Fibroblast of skin of left biceps (primary cell): ENCODE measurements at regions not wholly inside any gene's neighbourhood (a gene's known extent, or its start where the extent isn't known, plus 50 kb on each side); places are given as distances from the start of the nearest gene placed in this dataset.

Experiments
- DNase-seq, 2 experiments: peaks; one replicate each; pipeline ENCODE4 v3.0.0-alpha.2; 2013; ENCODE audit warnings: low read depth in 2 of 2

DNA sequence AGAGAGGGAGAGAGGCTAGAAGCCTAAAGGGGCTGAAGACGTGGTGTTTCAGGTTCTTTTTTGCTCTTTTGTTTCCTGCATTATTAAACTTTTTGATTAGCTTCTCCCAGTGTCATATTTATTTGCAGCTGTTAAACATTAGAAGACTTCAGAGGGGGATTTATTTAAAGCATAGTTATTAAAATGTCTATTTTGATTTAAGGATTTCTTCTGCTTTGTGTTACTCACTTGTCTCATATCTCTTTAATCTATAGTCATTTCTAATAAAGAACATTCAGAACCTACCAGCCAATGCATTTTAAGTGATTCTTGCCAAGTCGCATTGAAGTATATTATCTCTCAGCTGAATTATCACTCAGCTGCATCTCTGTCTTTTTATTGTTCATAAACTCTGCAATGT, 152.0 kb upstream of the DYRK2 start:
- no peak for DNase-seq

DNA sequence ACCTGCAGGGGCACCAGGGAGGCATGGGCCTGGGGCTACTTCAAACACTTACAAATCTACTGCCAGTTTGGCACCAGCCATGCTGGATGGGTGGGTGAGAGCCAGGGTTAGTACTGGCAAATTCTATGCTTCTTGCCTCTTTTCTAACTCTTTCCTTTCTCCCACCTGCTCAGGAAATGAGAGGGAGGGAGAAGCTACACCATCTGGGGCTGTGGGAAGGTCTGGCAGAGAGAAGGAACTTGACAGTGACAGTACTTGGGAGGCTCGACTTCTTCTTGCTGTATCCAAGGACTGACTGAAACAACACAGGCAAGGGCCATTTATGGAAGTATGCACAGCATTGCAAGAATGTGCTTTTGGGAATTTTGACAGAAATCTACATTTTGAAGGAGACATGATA, 149.6 kb upstream of the DYRK2 start:
- no peak for DNase-seq

GRCh38 chr12:67501362-67501761, 147.2 kb upstream of the DYRK2 start:
- DNase-seq = no peak

GRCh38 chr12:67504026-67504425, 144.5 kb upstream of the DYRK2 start:
- DNase-seq = no peak

- DNase-seq = no peak
Measured at GRCh38 chr12:67506739-67507138, 141.8 kb upstream of the DYRK2 start.

GRCh38 chr12:67508830-67509229, 139.7 kb upstream of the DYRK2 start:
- DNase-seq = no peak

DNA sequence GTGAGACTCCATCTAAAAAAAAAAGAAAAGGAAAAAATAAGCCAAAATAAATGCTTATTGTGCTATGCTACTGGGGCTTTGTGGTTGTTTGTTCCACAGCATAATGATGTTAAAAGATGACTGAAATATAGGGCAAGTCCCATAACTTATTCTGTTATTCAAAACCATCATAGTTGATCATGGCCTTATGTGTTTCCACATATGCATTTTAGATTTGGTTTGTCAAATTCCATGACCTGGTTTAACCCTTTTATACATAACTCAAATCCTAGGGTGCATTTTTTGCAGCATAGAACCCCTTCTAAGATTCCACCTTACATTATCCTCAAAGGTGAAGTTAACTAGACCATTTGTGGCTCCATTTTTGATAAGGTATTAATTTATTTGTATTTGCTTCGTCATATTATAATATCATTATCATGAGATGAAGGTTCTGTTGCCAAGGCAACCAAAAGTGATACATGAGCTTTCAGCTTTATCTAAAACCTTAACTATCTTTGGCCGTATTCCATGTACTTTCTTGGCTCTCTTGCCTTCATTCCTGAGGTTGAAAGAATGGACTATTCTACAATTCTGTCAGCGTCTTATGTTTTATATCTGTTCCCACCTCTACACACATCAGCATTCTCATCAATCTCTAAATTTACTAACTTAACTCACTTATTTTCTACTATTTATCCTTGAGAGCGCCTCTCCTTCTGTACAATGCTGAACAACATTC, 138.7 kb upstream of the DYRK2 start:
- DNase-seq = peak; percentile 70 to 74

GRCh38 chr12:67512061-67512460, 136.5 kb upstream of the DYRK2 start:
- DNase-seq = no peak

GRCh38 chr12:67514502-67514901, 134.0 kb upstream of the DYRK2 start:
- DNase-seq = no peak

GRCh38 chr12:67515679-67516340, 132.7 kb upstream of the DYRK2 start:
- no peak for DNase-seq

DNA sequence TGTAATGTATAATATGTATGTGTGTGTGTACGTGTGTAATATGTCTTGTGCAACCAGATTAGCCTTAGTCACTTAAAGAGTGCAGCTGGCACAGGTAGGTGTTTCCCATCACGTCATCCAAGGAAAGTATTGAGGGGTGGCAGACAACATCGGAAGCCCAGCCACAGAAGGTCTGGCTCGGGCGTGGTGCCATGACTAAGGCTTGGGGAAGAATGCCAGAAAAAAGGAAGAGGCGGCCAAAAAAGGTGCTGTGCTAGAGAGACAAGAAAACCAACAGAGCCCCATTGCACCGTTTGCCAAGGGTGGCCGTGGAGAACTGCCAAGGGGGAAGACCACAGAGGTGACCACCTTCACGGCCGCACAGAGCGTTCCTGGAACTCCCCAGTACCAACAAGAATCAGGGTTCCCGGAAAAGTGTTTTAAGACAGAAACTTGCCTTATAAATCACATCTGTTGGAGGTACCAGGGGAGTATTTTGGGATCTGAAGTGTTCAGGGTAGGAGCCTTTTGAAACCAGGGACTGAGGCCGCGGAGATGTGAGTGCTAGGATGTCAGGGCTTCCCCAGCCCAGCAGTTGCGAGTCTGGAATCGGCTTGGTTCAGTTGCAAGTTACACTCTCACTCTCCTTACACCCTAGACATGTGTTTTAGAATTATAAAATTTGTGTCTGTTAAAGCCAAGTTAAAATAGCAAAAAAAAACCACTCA, 131.2 kb upstream of the DYRK2 start:
- DNase-seq = no peak

GRCh38 chr12:67519484-67520433, 128.8 kb upstream of the DYRK2 start:
- DNase-seq = no peak

DNA sequence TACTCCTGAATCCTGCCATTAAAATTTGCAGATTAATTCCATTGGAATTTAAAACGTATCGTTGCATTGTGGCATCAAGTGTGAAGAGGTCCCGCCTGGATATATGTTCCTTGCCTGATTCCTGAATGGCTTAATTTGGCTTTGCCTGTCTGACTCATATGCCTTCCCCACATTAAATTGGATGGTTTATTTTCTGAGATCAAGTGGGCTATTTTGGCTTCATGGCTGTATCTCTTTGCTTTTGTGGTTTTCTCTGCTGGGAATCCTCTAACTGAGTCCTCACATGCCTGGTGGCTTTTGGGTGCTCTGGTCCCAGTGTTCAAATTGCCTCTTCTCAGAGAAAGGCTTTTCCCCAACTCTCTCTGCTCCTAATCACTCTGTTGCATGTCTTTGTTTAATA, 127.9 kb upstream of the DYRK2 start:
- no peak for DNase-seq

DNA sequence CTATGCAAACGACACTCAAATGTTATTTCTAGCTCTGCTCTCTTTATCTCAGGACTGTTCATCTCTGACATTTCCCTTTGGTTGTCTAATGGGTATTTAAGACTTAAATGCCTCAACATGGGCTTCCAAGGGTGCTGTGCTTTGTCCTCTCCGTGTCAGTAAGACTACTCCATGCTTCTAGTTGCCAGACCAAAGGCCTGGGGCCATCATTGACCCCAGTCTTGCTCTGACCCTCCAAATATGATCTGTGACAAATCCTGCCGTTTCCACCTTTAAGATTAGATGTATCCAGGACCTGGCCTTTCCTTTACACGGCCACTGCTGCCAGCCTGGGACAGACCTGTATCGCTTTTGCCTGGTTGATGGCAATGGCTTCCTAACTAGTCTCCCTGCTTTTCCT, 126.3 kb upstream of the DYRK2 start:
- no peak for DNase-seq

GRCh38 chr12:67523538-67523937, 125.0 kb upstream of the DYRK2 start:
- DNase-seq = no peak

DNA sequence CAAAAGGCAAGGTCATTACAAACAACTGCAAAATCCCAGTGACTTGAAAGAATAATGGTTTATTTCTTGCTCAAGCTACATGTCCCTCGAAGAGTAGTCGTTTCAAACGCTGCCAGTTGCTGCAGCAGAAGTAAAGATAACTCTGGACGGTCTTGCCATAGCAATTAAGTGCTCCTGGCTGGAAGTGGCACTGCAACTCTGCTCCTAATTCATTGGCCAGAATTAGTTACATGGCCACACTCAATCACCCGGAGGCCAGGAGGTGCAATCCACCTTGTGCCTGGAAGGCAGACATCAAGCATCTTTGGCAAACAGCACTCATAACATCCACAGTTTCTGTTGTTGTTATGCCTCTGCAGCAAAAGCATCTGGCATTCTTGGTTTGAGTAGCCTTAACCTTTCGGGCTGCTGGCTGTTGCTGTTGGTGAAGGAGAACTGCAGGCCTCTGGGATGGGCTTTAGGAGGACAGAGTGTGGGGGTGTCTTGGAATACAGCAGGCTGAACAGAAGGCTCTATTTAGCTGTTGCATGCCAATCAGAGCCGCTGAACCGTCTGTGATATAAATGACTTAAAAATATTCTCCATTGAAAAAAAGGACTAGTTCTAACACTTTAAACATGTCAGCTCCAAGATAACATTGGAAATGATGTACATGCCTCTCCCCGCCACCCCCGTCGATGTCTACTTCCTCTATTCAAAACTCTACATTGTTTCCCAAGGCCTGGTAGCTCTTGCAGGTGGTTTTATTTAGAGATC, 123.5 kb upstream of the DYRK2 start:
- no peak for DNase-seq

- no peak for DNase-seq
Measured at GRCh38 chr12:67525617-67525884, 123.0 kb upstream of the DYRK2 start.

GRCh38 chr12:67526129-67526528, 122.4 kb upstream of the DYRK2 start:
- DNase-seq = no peak

DNA sequence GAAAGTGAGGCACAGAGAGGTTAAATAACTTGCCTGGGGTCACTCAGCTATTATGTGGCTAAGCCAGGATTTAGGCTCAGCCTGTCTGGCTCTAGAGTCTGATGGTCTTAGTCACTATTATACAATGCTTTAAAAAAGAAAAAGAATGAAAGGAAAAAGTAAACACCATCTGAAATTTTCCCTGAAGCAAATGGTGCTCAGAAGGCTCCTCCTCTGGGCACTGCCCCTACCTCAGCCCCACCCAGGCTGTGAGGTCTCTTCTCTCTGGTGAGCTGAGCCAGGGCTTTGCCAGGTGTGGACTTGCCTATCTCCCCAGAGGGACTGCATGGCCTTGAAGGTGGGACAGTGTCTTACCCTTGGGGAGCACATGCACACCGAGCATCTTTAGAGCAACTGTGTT, 117.5 kb upstream of the DYRK2 start:
- DNase-seq = no peak

DNA sequence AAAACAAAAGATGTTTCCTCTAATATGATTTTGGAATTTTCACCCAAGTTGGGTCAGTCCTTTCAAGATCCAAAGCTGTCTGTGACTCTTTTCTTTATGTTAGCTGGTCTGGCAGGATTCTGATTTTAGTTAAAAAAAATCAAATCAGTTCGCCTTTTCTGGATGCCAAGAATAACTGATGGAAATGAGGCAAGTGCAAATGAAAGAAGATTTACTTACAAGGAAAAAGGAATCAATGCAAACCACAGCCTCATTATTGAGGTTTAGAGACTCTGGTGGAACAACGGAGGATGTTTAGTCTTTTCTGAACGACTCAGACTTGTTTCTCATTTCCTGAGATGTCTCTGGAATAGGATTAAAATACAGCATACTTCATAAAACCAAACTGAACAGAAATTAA, 117.0 kb upstream of the DYRK2 start:
- DNase-seq = no peak

- DNase-seq = no peak
Measured at GRCh38 chr12:67533159-67533558, 115.4 kb upstream of the DYRK2 start.
